Astrocyte of the spinal cord (primary cell): ENCODE measurements at regions not wholly inside any gene's neighbourhood (a gene's known extent, or its start where the extent isn't known, plus 50 kb on each side); places are given as distances from the start of the nearest gene placed in this dataset.

Source experiments
- DNase-seq: peaks from one replicate; pipeline ENCODE4 v3.0.0; 2011; ENCODE audit warnings: low read depth, low spot score
- H3K4me3 ChIP-seq: 2 replicates; pipeline ENCODE4 v1.5.1; 2011; ENCODE audit warnings: low read depth, mild to moderate bottlenecking, low read length, moderate library complexity
- in situ Hi-C: cut with HindIII; loops from 2 replicates; pipeline ENCODE4 v1.10.0; 2017; ENCODE audit warnings: low sequenced_read_pairs
- TF ChIP-seq, protein P1 (sequence below): IDR thresholded peaks from 2 replicates; pipeline ENCODE4 v1.5.1; 2012; ENCODE audit warnings: low read depth, mild to moderate bottlenecking, low read length, inconsistent platforms

DNA sequence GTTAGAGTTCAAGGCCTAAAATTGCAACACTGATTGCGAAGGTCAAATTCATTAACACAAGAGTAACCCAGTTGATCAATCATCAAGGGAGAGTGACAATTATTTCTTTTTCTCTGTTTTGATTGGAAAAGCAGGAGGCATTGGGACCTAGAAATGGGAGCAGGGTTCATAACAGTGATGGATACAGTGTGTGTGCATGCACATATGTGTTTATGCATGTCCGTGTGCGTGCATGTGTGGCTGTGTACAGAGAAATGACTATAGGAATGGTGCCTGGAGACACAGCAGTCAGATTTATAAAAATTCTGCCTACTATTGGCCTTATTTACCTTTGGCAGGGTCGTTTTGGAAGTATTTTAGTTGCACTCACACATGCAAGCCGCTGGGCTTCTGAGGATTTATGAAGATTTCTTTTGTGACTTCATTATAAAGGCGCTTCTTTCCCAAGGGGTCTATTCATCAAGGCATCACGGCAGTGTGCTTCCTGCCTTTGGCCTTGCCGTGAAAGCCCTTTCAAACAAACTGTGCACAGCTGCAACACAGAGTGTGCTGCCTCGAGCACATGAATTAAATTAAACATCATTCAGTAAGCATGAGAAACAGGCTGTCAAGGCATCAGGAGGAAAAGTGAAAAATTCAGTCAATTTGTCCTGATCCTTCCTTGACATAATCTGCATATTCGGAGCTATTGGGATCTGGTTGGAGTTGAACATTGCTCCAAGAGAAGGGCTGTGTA lies 122.8 kb upstream of the PUM3 start:
- no peak overlapping the region for H3K4me3 ChIP-seq
- TF ChIP-seq, protein P1, sequence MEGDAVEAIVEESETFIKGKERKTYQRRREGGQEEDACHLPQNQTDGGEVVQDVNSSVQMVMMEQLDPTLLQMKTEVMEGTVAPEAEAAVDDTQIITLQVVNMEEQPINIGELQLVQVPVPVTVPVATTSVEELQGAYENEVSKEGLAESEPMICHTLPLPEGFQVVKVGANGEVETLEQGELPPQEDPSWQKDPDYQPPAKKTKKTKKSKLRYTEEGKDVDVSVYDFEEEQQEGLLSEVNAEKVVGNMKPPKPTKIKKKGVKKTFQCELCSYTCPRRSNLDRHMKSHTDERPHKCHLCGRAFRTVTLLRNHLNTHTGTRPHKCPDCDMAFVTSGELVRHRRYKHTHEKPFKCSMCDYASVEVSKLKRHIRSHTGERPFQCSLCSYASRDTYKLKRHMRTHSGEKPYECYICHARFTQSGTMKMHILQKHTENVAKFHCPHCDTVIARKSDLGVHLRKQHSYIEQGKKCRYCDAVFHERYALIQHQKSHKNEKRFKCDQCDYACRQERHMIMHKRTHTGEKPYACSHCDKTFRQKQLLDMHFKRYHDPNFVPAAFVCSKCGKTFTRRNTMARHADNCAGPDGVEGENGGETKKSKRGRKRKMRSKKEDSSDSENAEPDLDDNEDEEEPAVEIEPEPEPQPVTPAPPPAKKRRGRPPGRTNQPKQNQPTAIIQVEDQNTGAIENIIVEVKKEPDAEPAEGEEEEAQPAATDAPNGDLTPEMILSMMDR: no peak
- no peak for DNase-seq
- in situ Hi-C loops: no loop called here

DNA sequence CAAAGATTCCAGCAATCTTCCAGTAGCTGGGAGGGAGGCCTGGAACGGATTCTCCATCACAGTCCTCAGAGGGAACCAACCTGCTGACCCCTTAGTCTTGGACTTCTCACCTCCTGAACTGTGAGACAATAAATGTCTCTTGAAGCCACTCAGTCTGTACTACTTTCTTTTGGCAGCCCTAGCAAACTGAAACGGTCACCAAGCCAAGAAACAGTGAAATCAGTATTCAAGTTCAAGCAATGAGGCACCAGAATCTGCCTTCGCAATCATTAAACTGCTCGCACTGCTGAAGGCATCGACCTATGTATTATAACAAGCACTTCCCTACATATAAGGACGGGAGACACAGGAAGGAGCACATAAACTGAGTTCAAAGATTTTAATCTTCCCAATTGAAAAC lies 120.6 kb upstream of the PUM3 start:
- H3K4me3 ChIP-seq: no peak overlapping the region
- TF ChIP-seq, protein P1: no peak
- in situ Hi-C loops: no loop called here
- DNase-seq: no peak

DNA sequence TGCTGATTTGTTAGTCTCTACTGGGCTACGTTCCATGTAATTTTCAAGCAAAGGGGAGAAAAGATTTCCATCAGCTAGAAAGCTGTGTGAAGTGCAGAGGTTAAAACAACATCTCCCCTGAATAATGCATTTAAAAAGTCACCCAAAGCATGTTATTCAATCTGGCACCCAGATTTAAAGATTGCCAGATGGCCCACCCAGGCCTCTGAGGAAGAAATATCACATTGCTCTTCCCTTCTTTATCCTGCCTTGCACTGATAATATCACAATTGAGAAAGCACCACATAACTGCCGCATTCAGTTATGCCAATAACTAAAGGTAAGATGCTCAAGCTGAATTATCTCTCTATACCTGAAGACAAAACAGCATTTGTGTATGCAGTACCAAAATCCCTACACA lies 119.4 kb upstream of the PUM3 start:
- DNase-seq: no peak
- H3K4me3 ChIP-seq: no peak overlapping the region
- TF ChIP-seq, protein P1: no peak
- in situ Hi-C loops: no loop called here

DNA sequence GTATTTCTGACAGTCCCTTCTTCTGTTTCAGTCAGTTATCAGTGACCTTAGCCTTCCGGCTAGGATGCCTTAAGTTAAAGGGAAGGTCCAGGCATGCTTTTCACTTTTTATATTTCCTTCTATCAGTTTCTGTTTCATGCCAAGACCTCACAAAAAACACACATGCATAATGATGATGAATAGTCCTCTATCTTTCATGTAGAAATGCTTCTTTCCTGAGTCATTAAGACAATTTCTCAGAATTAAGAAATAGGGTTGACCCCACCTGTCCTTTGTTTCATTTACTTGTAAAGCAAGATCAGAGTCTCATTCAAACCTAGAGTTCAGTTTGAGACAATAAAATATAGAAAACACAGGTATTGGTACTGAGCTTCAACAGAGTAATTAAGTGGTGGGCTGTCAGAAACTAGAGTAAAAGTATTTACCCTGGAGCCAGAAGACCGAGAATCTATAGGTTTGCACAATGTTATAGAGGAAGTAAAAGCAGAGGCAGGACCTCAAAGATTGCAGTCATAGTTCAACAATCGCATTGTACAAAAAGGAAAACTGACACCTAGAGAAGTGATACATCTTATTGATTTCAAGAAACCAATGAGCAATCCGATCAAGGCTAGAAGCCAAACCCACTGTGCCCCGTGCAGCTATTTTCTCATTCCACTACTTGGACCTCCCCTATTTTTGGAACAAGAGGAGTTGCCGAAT lies 118.7 kb upstream of the PUM3 start:
- in situ Hi-C loops: no loop called here
- no peak overlapping the region for H3K4me3 ChIP-seq
- no peak for DNase-seq
- TF ChIP-seq, protein P1: no peak

DNA sequence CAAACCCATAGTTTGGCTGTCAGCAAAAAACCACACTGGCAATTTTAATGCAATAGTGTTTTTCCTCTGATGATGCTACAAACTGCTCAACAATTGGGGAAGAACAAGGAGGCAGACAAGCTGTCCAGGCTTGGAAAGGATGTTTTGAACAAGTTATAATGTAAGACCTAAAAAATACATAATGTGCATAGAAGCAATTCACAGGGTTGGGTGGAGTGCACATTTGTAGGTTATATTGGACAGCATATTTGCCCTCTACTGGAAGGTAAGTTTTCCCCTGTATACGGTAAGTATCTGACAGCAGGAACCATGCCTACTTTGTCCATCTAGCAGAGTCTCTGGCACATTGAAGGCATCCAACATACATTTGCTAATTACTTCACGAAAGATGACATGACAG lies 114.3 kb upstream of the PUM3 start:
- TF ChIP-seq, protein P1: no peak
- in situ Hi-C loops: no loop called here

DNA sequence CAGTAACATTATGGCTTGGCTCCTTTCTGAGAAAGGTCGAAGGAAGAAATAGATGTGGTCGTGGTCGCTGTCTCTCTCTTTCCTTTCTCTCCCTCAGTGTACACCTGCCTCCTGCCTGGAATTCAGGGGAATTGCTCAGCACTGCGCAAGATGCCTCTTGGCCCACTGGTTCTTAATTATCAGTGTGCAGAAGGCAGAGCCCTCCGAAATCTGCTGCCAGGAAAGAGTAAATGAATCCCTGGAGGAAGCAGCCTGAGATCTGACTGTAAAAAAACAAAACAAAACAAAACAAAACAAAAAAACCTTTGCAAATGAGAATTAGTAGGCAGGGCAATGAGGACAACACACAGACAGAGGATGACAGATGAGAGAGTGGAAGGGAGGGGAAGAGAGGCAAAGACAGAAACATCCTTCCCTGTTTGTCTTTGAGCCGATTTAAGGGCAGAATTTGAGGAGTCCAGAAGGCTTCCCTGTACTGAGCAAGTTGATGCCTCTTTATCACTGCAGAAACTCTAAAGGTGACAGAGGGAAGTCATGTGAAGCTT lies 113.8 kb upstream of the PUM3 start:
- in situ Hi-C loops: no loop called here
- TF ChIP-seq, protein P1: no peak
- H3K4me3 ChIP-seq: no peak overlapping the region
- no peak for DNase-seq

More for the DNA sequence above, 114.3 kb upstream of the PUM3 start:
- DNase-seq: no peak
- no peak overlapping the region for H3K4me3 ChIP-seq
